ENCODE measurements at regions not wholly inside any gene's neighbourhood (a gene's known extent, or its start where the extent isn't known, plus 50 kb on each side); places are given as distances from the start of the nearest gene placed in this dataset.

GRCh38 chr21:35349376-35350080 is 300.4 kb upstream of the RUNX1 start:
- Histone ChIP-seq H3K36me3 (replicated peaks in 1 of 2; ENCODE audit: control insufficient read depth in 1 of 2, insufficient read depth in 2 of 2, low read length in 2 of 2) (no peaks in the 10 kb centered on the region), H4K20me1 (ENCODE audit: insufficient read depth, low read length) (no peaks in the 10 kb centered on the region), H3K4me1 (ENCODE audit: insufficient read depth, low read length) (no peaks in the 10 kb centered on the region), H3K4me2 (ENCODE audit: low read depth, low read length) (no peak overlapping the region), H2AFZ (ENCODE audit: low read length) (no peak overlapping the region), H3K9me3 (ENCODE audit: low read length) (no peaks in the 10 kb centered on the region), H3K27me3 (ENCODE audit: control insufficient read depth in 1 of 2, insufficient read depth in 2 of 2, low read length in 2 of 2) (no peaks in the 10 kb centered on the region), H3K9ac (ENCODE audit: insufficient read depth, low read depth, low read length) (no peak overlapping the region), H3K27ac (ENCODE audit: extremely low read length, insufficient read depth, low read length) (no peak overlapping the region), H3K79me2 (ENCODE audit: insufficient read depth, low read length) (no peaks in the 10 kb centered on the region), H3K4me3 (replicated peaks in 1 of 3; ENCODE audit: insufficient read depth in 1 of 3, low read depth in 2 of 3, low read length in 3 of 3) (no peak overlapping the region)
- no TSS peak for BruUV-seq (replicated peaks)
- TF ChIP-seq SCMH1 (CRISPR knock-in tag; IDR thresholded peaks at IDR 0.05; ENCODE audit: borderline replicate concordance) (no peak), ZNF383 (CRISPR knock-in tag; IDR thresholded peaks at IDR 0.05; ENCODE audit: borderline replicate concordance) (no peak), ZSCAN29 (CRISPR knock-in tag; conservative IDR thresholded peaks at IDR 0.05) (no peak), ZNF280D (CRISPR knock-in tag; IDR thresholded peaks at IDR 0.05) (no peak)
- in situ Hi-C loops (cut with HindIII; ENCODE audit: extremely low pct_ligation_motif_present, low pct_unique_long_range_greater_than_20kb) (no loop called here), intact Hi-C loops (cut with micrococcal nuclease; ENCODE audit: unreplicated experiment) (no loop called here)
- CTCF ChIA-PET (ENCODE audit: low intra/inter-chr PET ratio, low total read pairs): no interaction called here
- 40% methylated on average over 9 of the region's 9 CpGs for WGBS (ENCODE audit: low lambda C conversion rate)
- POLR2A ChIA-PET: no interaction called here
- DNase-seq (ENCODE audit: low spot score) (no peak), ATAC-seq (no peak), FAIRE-seq (no peak)

DNA sequence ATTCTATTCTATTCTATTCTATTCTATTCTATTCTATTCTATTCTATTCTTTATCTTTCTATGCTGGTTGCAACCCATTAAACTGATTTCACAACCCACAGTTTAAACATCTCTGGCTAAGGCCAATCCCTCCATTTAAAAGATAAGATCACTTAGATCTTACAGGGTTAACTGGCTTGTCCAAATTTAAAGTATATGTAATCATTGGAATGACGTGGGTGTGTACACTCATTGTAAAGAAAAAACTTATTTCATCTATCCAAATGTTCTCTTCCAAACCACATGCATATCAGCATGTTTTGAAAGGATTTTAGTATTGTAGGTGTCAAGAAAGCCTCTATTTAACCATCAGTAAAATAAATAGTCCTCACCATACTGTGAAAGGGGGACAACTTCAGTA is 299.6 kb upstream of the RUNX1 start:
- ChIA-PET POLR2A (no interaction called here), CTCF (ENCODE audit: low intra/inter-chr PET ratio, low total read pairs) (no interaction called here)
- Histone ChIP-seq H3K9me3 (ENCODE audit: low read length) (no peaks in the 10 kb centered on the region), H3K4me2 (ENCODE audit: low read depth, low read length) (no peak overlapping the region), H3K79me2 (ENCODE audit: insufficient read depth, low read length) (no peaks in the 10 kb centered on the region), H3K27me3 (ENCODE audit: control insufficient read depth in 1 of 2, insufficient read depth in 2 of 2, low read length in 2 of 2) (no peaks in the 10 kb centered on the region), H3K36me3 (replicated peaks in 1 of 2; ENCODE audit: control insufficient read depth in 1 of 2, insufficient read depth in 2 of 2, low read length in 2 of 2) (no peaks in the 10 kb centered on the region), H2AFZ (ENCODE audit: low read length) (no peak overlapping the region), H3K9ac (ENCODE audit: insufficient read depth, low read depth, low read length) (no peak overlapping the region), H3K4me1 (ENCODE audit: insufficient read depth, low read length) (no peaks in the 10 kb centered on the region), H4K20me1 (ENCODE audit: insufficient read depth, low read length) (no peaks in the 10 kb centered on the region), H3K4me3 (replicated peaks in 1 of 3; ENCODE audit: insufficient read depth in 1 of 3, low read depth in 2 of 3, low read length in 3 of 3) (no peak overlapping the region), H3K27ac (ENCODE audit: extremely low read length, insufficient read depth, low read length) (no peak overlapping the region)
- FAIRE-seq (no peak), DNase-seq (ENCODE audit: low spot score) (no peak), ATAC-seq (no peak)
- 3% methylated on average over 1 of the region's 1 CpG for WGBS (ENCODE audit: low lambda C conversion rate)
- BruUV-seq (replicated peaks): no TSS peak
- intact Hi-C loops (cut with micrococcal nuclease; ENCODE audit: unreplicated experiment) (no loop called here), in situ Hi-C loops (cut with HindIII; ENCODE audit: extremely low pct_ligation_motif_present, low pct_unique_long_range_greater_than_20kb) (no loop called here)
- TF ChIP-seq ZNF274 (CRISPR knock-in tag; IDR thresholded peaks at IDR 0.05): no peak
- no peak for TF ChIP-seq PAX8 (CRISPR knock-in tag; IDR thresholded peaks at IDR 0.05; ENCODE audit: borderline replicate concordance)
- TF ChIP-seq ZNF276 (CRISPR knock-in tag; IDR thresholded peaks at IDR 0.05; ENCODE audit: low read depth): no peak
- TF ChIP-seq ONECUT2 (CRISPR knock-in tag; IDR thresholded peaks at IDR 0.05): no peak
- no peak for TF ChIP-seq POLR2G (IDR thresholded peaks at IDR 0.05; ENCODE audit: low read depth, low read length)
- TF ChIP-seq PCBP2 (optimal IDR thresholded peaks at IDR 0.05; ENCODE audit: low read depth, low read length, poor library complexity, severe bottlenecking): no peak
- TF ChIP-seq MAZ (IDR thresholded peaks at IDR 0.05; ENCODE audit: borderline replicate concordance, low read depth, low read length): no peak
- TF ChIP-seq MAZ (CRISPR knock-in tag; IDR thresholded peaks at IDR 0.05; ENCODE audit: low read depth): no peak
- TF ChIP-seq NONO (IDR thresholded peaks at IDR 0.05): no peak
- TF ChIP-seq NONO (CRISPR knock-in tag; conservative IDR thresholded peaks at IDR 0.05): no peak

All from HepG2 (cell line).